Mesendoderm (in vitro differentiated cells): ENCODE measurements at regions not wholly inside any gene's neighbourhood (a gene's known extent, or its start where the extent isn't known, plus 50 kb on each side); places are given as distances from the start of the nearest gene placed in this dataset.

ENCODE experiments used
- DNase-seq: peaks from one replicate; pipeline ENCODE4 v3.0.0; 2013
- H2AK5ac ChIP-seq: 2 replicates; pipeline ENCODE4 v1.6.1; 2013; ENCODE audit warnings: low read length, inconsistent platforms
- H2BK120ac ChIP-seq: 2 replicates; pipeline ENCODE4 v1.6.1; 2013; ENCODE audit warnings: low read depth, mild to moderate bottlenecking, low read length, moderate library complexity, mixed read lengths
- H2BK15ac ChIP-seq: replicated peaks from 2 replicates; pipeline ENCODE4 v1.6.1; 2013; ENCODE audit warnings: low read depth, mild to moderate bottlenecking, moderate library complexity
- H2BK5ac ChIP-seq: 2 replicates; pipeline ENCODE4 v1.6.1; 2013; ENCODE audit warnings: low read length, inconsistent platforms
- H3K18ac ChIP-seq: 2 replicates; pipeline ENCODE4 v1.6.1; 2013; ENCODE audit warnings: mild to moderate bottlenecking, low read length, mixed read lengths
- H3K23ac ChIP-seq: one replicate; pipeline ENCODE4 v1.6.1; 2013; ENCODE audit warnings: low read length
- H3K27ac ChIP-seq: 2 replicates; pipeline ENCODE4 v1.5.1; 2013; ENCODE audit warnings: low read depth, mild to moderate bottlenecking, inconsistent platforms, low read length, moderate library complexity
- H3K27me3 ChIP-seq: 2 replicates; pipeline ENCODE4 v1.6.1; 2013; ENCODE audit warnings: low read length, control low read depth, mild to moderate bottlenecking, inconsistent platforms; ENCODE audit not compliant: insufficient read depth, poor library complexity
- H3K36me3 ChIP-seq: 2 replicates; pipeline ENCODE4 v1.6.1; 2013; ENCODE audit warnings: low read length, inconsistent platforms; ENCODE audit not compliant: control insufficient read depth, insufficient read depth
- H3K4ac ChIP-seq: one replicate; pipeline ENCODE4 v1.6.1; 2013; ENCODE audit warnings: low read depth, mild to moderate bottlenecking, low read length, moderate library complexity
- H3K4me1 ChIP-seq: 2 replicates; pipeline ENCODE4 v1.6.1; 2013; ENCODE audit warnings: low read depth, low read length, inconsistent platforms; ENCODE audit not compliant: control insufficient read depth
- H3K4me2 ChIP-seq: 2 replicates; pipeline ENCODE4 v1.6.1; 2013; ENCODE audit warnings: low read length
- H3K4me3 ChIP-seq: 2 replicates; pipeline ENCODE4 v1.5.1; 2013; ENCODE audit warnings: mild to moderate bottlenecking, low read length
- H3K56ac ChIP-seq: one replicate; pipeline ENCODE4 v1.6.1; 2013; ENCODE audit warnings: low read length
- H3K79me1 ChIP-seq: 2 replicates; pipeline ENCODE4 v1.6.1; 2013; ENCODE audit warnings: low read length, inconsistent platforms
- H3K79me2 ChIP-seq: 2 replicates; pipeline ENCODE4 v1.6.1; 2013; ENCODE audit warnings: mild to moderate bottlenecking, low read length; ENCODE audit not compliant: control insufficient read depth, insufficient read depth
- H3K9ac ChIP-seq: 2 replicates; pipeline ENCODE4 v1.6.1; 2013; ENCODE audit warnings: low read length, inconsistent platforms
- H4K5ac ChIP-seq: one replicate; pipeline ENCODE4 v1.6.1; 2013; ENCODE audit warnings: low read length
- H4K8ac ChIP-seq: one replicate; pipeline ENCODE4 v1.6.1; 2013; ENCODE audit warnings: low read depth, mild to moderate bottlenecking, control low read depth, low read length, moderate library complexity
- WGBS: extraction: QIAGEN DNeasy Blood & Tissue Kit; methylation state at CpG from one replicate; pipeline ENCODE4 v1.1.7; 2013; ENCODE audit warnings: low lambda C conversion rate, missing lambda C conversion rate; ENCODE audit not compliant: insufficient coverage; ENCODE audit errors: extremely low coverage; 5-methylcytosine and 5-hydroxymethylcytosine counted together

DNA sequence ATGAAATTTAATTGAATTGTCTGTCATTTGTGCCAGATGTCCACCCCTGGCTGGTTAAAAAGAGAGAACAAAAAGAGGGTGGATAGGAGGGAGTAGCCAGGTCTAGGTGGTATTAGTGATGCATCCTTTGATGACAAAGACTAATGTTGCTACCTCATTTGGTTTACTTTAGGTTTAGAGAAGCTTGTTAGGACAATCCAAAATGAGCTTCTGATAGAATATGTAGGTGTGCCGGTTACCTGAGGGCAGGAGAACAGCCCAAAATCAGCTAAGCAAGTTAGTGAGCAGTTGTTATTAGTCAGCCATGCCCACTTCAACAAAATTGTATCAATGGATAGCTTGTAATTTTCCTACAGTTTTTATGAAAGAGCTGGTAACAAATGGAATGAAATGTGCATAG is 61.4 kb upstream of the PTGS2 start:
- Histone ChIP-seq H3K23ac (no peak overlapping the region), H3K79me2 (no peaks in the 10 kb centered on the region), H3K4me1 (no peaks in the 10 kb centered on the region), H3K27me3 (no peaks in the 10 kb centered on the region), H3K79me1 (no peaks in the 10 kb centered on the region), H3K4me2 (no peak overlapping the region), H3K27ac (no peak overlapping the region), H2BK120ac (no peak overlapping the region), H3K4me3 (no peak overlapping the region), H3K36me3 (no peaks in the 10 kb centered on the region), H3K4ac (no peak overlapping the region), H3K9ac (no peak overlapping the region), H3K56ac (no peak overlapping the region), H4K8ac (no peak overlapping the region), H4K5ac (no peak overlapping the region), H2BK5ac (no peak overlapping the region), H2BK15ac (no peak overlapping the region), H3K18ac (no peak overlapping the region), H2AK5ac (no peak overlapping the region)
- WGBS: no CpG with 5 or more reads among the region's 1 CpG
- DNase-seq: no peak

DNA sequence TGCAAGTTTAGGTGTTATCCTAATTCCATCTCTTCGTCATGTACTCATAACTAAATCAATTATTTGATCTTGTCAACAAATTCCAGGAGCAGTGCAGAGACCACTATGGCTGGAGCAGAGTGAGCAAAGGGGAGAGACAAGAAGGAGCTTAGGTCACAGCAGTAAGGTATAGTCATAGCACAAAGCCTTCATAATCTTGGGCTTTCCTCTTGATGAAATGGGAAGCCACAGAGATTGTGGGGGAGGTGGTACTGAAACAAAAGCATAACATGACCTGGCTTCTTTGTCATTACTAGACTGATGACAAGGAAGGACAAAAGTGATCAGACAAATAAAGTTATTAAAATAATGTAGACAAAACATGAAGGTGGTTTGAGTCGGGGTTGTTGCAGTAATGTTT is 60.1 kb upstream of the PTGS2 start:
- no peaks in the 10 kb centered on the region for H3K27me3 ChIP-seq
- H3K4me1 ChIP-seq: no peaks in the 10 kb centered on the region
- no peak overlapping the region for H3K27ac ChIP-seq
- no peaks in the 10 kb centered on the region for H3K79me2 ChIP-seq
- no peak overlapping the region for H3K4me3 ChIP-seq
- H4K8ac ChIP-seq: no peak overlapping the region
- H3K56ac ChIP-seq: no peak overlapping the region
- H3K23ac ChIP-seq: no peak overlapping the region
- no peaks in the 10 kb centered on the region for H3K36me3 ChIP-seq
- no peak overlapping the region for H3K18ac ChIP-seq
- WGBS: no CpG with 5 or more reads among the region's 2 CpGs
- H2AK5ac ChIP-seq: no peak overlapping the region
- no peak overlapping the region for H4K5ac ChIP-seq
- H2BK15ac ChIP-seq: no peak overlapping the region
- H2BK5ac ChIP-seq: no peak overlapping the region
- H2BK120ac ChIP-seq: no peak overlapping the region
- H3K4me2 ChIP-seq: no peak overlapping the region
- no peak for DNase-seq
- H3K4ac ChIP-seq: no peak overlapping the region
- H3K9ac ChIP-seq: no peak overlapping the region
- no peaks in the 10 kb centered on the region for H3K79me1 ChIP-seq

DNA sequence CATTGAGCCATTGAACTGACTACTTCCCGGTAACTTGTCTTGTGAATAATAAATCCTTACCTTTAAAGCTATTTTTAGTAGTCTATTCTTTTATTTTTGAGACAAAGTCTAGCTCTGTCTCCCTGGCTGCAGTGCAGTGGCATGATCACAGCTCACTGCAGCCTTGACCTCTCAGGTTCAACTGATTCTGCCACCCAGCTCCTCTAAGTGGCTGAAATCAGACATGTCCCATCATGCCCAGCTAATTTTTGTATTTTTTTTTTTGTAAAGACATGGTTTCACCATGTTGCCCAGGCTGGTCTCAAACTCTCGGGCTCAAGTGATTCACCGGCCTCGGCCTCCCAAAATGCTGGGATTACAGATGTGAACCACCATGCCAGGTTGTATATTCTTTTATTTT is 59.3 kb upstream of the PTGS2 start:
- Histone ChIP-seq H3K36me3 (no peaks in the 10 kb centered on the region), H3K79me2 (no peaks in the 10 kb centered on the region), H3K56ac (no peak overlapping the region), H3K4me1 (no peaks in the 10 kb centered on the region), H3K27me3 (no peaks in the 10 kb centered on the region), H2BK120ac (no peak overlapping the region), H3K18ac (no peak overlapping the region), H3K23ac (no peak overlapping the region), H4K5ac (no peak overlapping the region), H2BK5ac (no peak overlapping the region), H2BK15ac (no peak overlapping the region), H2AK5ac (no peak overlapping the region), H4K8ac (no peak overlapping the region), H3K27ac (no peak overlapping the region), H3K4me3 (no peak overlapping the region), H3K9ac (no peak overlapping the region), H3K4me2 (no peak overlapping the region), H3K79me1 (no peaks in the 10 kb centered on the region), H3K4ac (no peak overlapping the region)
- WGBS: no CpG with 5 or more reads among the region's 4 CpGs
- DNase-seq: no peak

DNA sequence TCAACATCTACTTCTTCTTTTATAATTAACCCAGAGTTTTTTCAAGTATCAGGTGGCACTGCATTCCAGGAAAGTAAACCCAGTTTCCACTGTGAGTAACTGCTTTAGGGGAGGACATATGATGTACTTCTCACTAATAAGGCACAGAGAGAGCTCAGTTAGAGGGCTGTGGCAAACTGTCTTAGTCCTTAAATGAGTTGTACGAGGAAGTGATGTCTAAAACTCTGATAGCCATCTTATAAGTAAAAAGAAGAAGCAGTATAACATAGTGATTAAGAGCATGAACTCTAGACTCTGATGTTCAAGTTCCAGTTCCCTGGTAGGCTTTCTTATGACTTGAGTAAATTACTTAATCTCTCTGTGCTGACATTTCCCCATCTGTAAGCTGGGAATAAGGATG is 58.7 kb upstream of the PTGS2 start:
- Histone ChIP-seq H3K4me3 (no peak overlapping the region), H3K27ac (no peak overlapping the region)

GRCh38 chr1:186736971-186737685 is 56.9 kb upstream of the PTGS2 start:
- Histone ChIP-seq H2AK5ac (no peak overlapping the region), H2BK15ac (no peak overlapping the region), H4K8ac (no peak overlapping the region), H3K4me1 (no peaks in the 10 kb centered on the region), H3K4ac (no peak overlapping the region), H2BK5ac (no peak overlapping the region), H3K27me3 (no peaks in the 10 kb centered on the region), H3K23ac (no peak overlapping the region), H3K27ac (no peak overlapping the region), H3K9ac (no peak overlapping the region), H2BK120ac (no peak overlapping the region), H3K18ac (no peak overlapping the region), H3K4me3 (no peak overlapping the region), H3K79me1 (no peaks in the 10 kb centered on the region), H3K79me2 (no peaks in the 10 kb centered on the region), H3K4me2 (no peak overlapping the region), H3K36me3 (no peaks in the 10 kb centered on the region), H3K56ac (no peak overlapping the region), H4K5ac (no peak overlapping the region)
- DNase-seq: no peak
- WGBS: no CpG with 5 or more reads among the region's 4 CpGs

More for the DNA sequence above, 58.7 kb upstream of the PTGS2 start:
- H2BK5ac ChIP-seq: no peak overlapping the region
- no peak overlapping the region for H2AK5ac ChIP-seq
- no peak overlapping the region for H2BK15ac ChIP-seq
- H3K4me2 ChIP-seq: no peak overlapping the region
- no peak overlapping the region for H3K9ac ChIP-seq
- no peaks in the 10 kb centered on the region for H3K36me3 ChIP-seq
- H3K79me1 ChIP-seq: no peaks in the 10 kb centered on the region
- no peak overlapping the region for H3K18ac ChIP-seq
- H2BK120ac ChIP-seq: no peak overlapping the region
- no peak for DNase-seq
- no peak overlapping the region for H4K5ac ChIP-seq
- H3K27me3 ChIP-seq: no peaks in the 10 kb centered on the region
- H4K8ac ChIP-seq: no peak overlapping the region
- H3K4ac ChIP-seq: no peak overlapping the region
- no CpG with 5 or more reads among the region's 1 CpG for WGBS
- H3K56ac ChIP-seq: no peak overlapping the region
- H3K79me2 ChIP-seq: no peaks in the 10 kb centered on the region
- no peak overlapping the region for H3K23ac ChIP-seq
- no peaks in the 10 kb centered on the region for H3K4me1 ChIP-seq

DNA sequence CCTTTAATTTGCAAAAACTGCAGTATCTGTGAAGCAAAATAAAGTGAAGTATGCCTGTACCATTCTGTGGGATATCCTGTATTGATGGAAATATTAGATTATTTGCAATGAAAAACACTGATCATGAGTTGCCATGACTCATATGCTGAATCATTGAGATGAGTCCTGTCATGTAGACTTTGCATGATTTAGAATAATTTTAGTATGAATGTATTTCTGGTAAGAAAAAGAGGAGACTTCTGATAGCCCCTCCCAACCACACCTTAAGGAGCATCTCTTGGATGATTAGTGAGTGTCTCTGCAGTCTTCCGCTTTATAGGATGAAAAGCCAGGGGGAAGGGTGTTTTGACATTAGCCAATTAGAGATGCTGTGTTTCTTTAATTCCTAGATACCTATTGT is 55.2 kb upstream of the PTGS2 start:
- WGBS: no CpG with 5 or more reads among the region's 1 CpG
- H3K56ac ChIP-seq: no peak overlapping the region
- no peaks in the 10 kb centered on the region for H3K79me1 ChIP-seq
- no peak overlapping the region for H3K4me3 ChIP-seq
- no peaks in the 10 kb centered on the region for H3K27me3 ChIP-seq
- H2BK120ac ChIP-seq: no peak overlapping the region
- no peak overlapping the region for H3K9ac ChIP-seq
- no peak overlapping the region for H4K8ac ChIP-seq
- H3K18ac ChIP-seq: no peak overlapping the region
- H3K36me3 ChIP-seq: no peaks in the 10 kb centered on the region
- H2AK5ac ChIP-seq: no peak overlapping the region
- H3K4me2 ChIP-seq: no peak overlapping the region
- no peaks in the 10 kb centered on the region for H3K4me1 ChIP-seq
- no peak overlapping the region for H4K5ac ChIP-seq
- H3K23ac ChIP-seq: no peak overlapping the region
- H3K27ac ChIP-seq: no peak overlapping the region
- no peak for DNase-seq
- no peaks in the 10 kb centered on the region for H3K79me2 ChIP-seq
- no peak overlapping the region for H2BK15ac ChIP-seq
- no peak overlapping the region for H3K4ac ChIP-seq
- H2BK5ac ChIP-seq: no peak overlapping the region
